ENCODE measurements at regions not wholly inside any gene's neighbourhood (a gene's known extent, or its start where the extent isn't known, plus 50 kb on each side); places are given as distances from the start of the nearest gene placed in this dataset.
"Not testable (repeated sequence)": the region's sequence is repeated elsewhere in the genome, so short reads cannot be mapped to it uniquely, and the experiment has no call there.

GRCh38 chr5:116862632-116863455, 288.2 kb upstream of the SEMA6A start:
- no peak for ATAC-seq (ENCODE audit: low read depth)
- POLR2A ChIA-PET: no interaction called here
- DNase-seq: no peak
- no peaks in the 10 kb centered on the region for H3K36me3 Mint-ChIP-seq
- peaks cover 2% of the 10 kb centered on the region for H3K9me3 Mint-ChIP-seq
- H3K4me3 Mint-ChIP-seq: no peak overlapping the region
- H3K27ac Mint-ChIP-seq: no peak overlapping the region
- H3K27me3 Mint-ChIP-seq: peaks cover 9% of the 10 kb centered on the region
- peaks cover 3% of the 10 kb centered on the region for H3K4me1 Mint-ChIP-seq

DNA sequence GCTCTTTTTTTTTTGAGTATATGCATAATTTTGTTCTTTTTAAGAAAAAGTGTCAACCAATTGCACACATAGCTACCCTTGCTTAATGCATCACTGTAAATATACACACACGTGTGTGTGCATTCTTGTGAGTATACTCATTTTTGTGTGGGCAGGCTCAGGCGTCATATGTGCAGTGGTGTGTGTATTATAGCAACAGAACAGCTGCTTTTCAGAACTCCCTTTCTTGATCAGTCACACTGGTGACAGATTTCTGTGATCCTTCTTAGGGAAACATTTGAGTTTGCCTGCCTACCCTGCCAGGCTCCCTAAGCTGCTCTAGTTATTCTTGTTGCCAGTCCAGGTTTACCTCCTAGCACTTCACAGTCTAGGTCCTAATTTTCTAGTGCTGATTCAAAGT, 287.0 kb upstream of the SEMA6A start:
- H3K36me3 Mint-ChIP-seq: no peaks in the 10 kb centered on the region
- DNase-seq: no peak
- H3K4me1 Mint-ChIP-seq: peaks cover 3% of the 10 kb centered on the region
- no peak overlapping the region for H3K27ac Mint-ChIP-seq
- POLR2A ChIA-PET: no interaction called here
- no peak overlapping the region for H3K4me3 Mint-ChIP-seq
- no peaks in the 10 kb centered on the region for H3K9me3 Mint-ChIP-seq
- ATAC-seq (ENCODE audit: low read depth): no peak
- peaks cover 6% of the 10 kb centered on the region for H3K27me3 Mint-ChIP-seq

DNA sequence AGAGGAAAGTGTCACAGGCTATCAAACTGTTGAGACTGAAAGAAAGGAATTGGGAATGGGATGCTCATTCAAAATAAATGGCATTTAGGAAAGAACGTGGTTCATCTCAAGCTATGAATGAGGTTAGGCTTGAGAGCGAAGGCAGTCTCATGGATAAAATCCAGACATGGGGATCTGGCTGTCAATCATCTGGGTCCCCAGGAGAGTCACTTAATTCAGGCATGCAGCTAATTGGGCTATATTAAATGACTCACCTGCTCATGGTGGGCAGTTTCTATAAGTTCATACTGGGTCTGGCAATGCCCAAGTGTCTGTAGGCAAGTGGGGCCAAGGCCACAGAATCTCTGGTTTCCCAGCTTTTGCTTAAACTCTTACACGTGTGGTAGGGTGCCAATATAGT, 286.5 kb upstream of the SEMA6A start:
- no peak overlapping the region for H3K27ac Mint-ChIP-seq
- no peaks in the 10 kb centered on the region for H3K9me3 Mint-ChIP-seq
- DNase-seq: no peak
- ATAC-seq (ENCODE audit: low read depth): no peak
- no peak overlapping the region for H3K4me3 Mint-ChIP-seq
- peaks cover 6% of the 10 kb centered on the region for H3K27me3 Mint-ChIP-seq
- POLR2A ChIA-PET: no interaction called here
- peaks cover 3% of the 10 kb centered on the region for H3K4me1 Mint-ChIP-seq
- no peaks in the 10 kb centered on the region for H3K36me3 Mint-ChIP-seq

GRCh38 chr5:116859666-116860320, 285.2 kb upstream of the SEMA6A start:
- Mint-ChIP-seq H3K9me3 (no peaks in the 10 kb centered on the region), H3K4me3 (no peak overlapping the region), H3K27ac (no peak overlapping the region), H3K27me3 (peaks cover 4% of the 10 kb centered on the region), H3K4me1 (peaks cover 3% of the 10 kb centered on the region), H3K36me3 (no peaks in the 10 kb centered on the region)
- DNase-seq (no peak), ATAC-seq (ENCODE audit: low read depth) (no peak)
- POLR2A ChIA-PET: no interaction called here

DNA sequence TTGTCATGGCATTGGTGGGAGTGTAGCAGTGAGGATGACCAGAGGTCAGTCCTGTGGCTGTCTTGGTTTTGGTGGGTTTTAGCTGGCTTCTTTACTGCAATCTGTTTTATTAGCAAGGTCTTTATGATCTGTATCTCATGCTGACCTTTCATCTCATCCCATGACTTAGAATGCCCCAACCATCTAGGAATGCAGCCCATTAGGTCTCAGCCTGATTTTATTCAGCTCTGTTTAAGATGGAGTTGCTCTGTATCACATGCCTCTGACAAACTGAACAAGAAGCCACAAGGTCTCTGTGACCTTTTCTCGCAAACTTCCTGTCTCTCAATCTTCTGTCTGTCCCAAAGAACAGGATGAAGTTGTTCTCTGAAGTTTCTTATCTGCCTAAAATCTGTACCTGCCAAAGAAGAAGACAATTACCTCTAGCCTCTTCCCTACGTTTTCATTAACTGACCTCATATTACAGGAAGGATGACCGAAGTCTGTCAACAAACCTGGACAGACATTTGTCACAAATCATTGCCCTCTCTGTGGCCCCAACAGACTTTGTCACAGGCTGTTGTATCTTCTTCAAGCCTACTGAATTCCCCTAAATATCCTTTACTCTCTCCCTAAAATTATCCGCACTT, 284.2 kb upstream of the SEMA6A start:
- no peak overlapping the region for H3K4me3 Mint-ChIP-seq
- DNase-seq (no peak), ATAC-seq (ENCODE audit: low read depth) (no peak)
- no peaks in the 10 kb centered on the region for H3K9me3 Mint-ChIP-seq
- peaks cover 4% of the 10 kb centered on the region for H3K27me3 Mint-ChIP-seq
- no peaks in the 10 kb centered on the region for H3K36me3 Mint-ChIP-seq
- H3K27ac Mint-ChIP-seq: no peak overlapping the region
- H3K4me1 Mint-ChIP-seq: peaks cover 3% of the 10 kb centered on the region
- POLR2A ChIA-PET: no interaction called here

- H3K27ac Mint-ChIP-seq; DNase-seq; H3K9me3 Mint-ChIP-seq; H3K36me3 Mint-ChIP-seq; H3K4me1 Mint-ChIP-seq; POLR2A ChIA-PET; H3K4me3 Mint-ChIP-seq; H3K27me3 Mint-ChIP-seq; ATAC-seq (ENCODE audit: low read depth): not testable (repeated sequence)
Measured at GRCh38 chr5:116858020-116858419, 283.4 kb upstream of the SEMA6A start.

DNA sequence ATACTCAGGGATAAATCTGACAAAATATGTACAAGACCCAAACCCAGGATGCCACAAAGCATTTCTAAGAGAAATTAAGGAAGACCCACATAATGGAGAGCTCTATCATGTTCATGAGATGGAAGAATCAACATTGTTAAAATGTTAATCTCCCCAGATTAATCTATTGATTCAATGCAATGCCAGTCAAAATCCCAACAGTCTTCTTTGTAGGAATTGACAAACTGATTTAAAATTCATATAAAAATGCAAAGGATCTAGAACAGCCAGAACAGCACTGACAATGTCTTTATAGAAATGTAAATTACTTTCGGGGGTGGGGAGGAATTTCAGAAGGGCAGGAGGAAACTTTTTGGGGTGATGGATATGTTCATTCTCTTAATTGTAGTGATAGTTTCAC, 281.6 kb upstream of the SEMA6A start:
- Mint-ChIP-seq H3K36me3 (no peaks in the 10 kb centered on the region), H3K4me1 (peaks cover 3% of the 10 kb centered on the region), H3K27ac (no peak overlapping the region), H3K27me3 (peaks cover 4% of the 10 kb centered on the region), H3K9me3 (no peaks in the 10 kb centered on the region), H3K4me3 (no peak overlapping the region)
- ATAC-seq (ENCODE audit: low read depth): no peak
- POLR2A ChIA-PET: no interaction called here
- no peak for DNase-seq

GRCh38 chr5:116853992-116854391, 279.4 kb upstream of the SEMA6A start:
- Mint-ChIP-seq H3K36me3 (no peaks in the 10 kb centered on the region), H3K27me3 (no peaks in the 10 kb centered on the region), H3K9me3 (no peaks in the 10 kb centered on the region), H3K27ac (no peak overlapping the region), H3K4me3 (no peak overlapping the region), H3K4me1 (peaks cover 3% of the 10 kb centered on the region)
- POLR2A ChIA-PET: no interaction called here
- ATAC-seq (ENCODE audit: low read depth) (no peak), DNase-seq (no peak)

GRCh38 chr5:116848954-116849581, 274.4 kb upstream of the SEMA6A start:
- no peaks in the 10 kb centered on the region for H3K27me3 Mint-ChIP-seq
- H3K36me3 Mint-ChIP-seq: no peaks in the 10 kb centered on the region
- H3K4me1 Mint-ChIP-seq: no peaks in the 10 kb centered on the region
- no peak for ATAC-seq (ENCODE audit: low read depth)
- DNase-seq: no peak
- H3K27ac Mint-ChIP-seq: no peak overlapping the region
- POLR2A ChIA-PET: no interaction called here
- no peak overlapping the region for H3K4me3 Mint-ChIP-seq
- H3K9me3 Mint-ChIP-seq: peaks cover 2% of the 10 kb centered on the region

DNA sequence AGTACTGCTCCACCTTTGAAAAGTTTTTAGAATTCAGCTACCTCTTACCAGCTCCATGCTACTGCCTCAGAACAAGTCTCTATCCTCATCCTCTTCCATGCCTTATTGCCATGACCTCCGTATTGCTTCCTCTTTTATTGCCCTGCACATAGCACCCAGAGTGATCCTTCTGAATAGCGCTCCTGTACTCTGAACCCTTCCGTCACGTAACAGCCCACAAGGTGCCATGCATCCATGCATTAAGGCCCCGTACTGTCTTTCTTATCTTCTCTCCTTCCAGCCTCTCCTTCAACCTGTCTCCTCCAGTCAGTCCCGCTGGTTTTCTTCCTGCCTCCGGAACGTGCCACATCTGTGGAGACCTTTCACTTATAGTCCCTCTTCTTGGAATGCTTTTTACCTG, 273.3 kb upstream of the SEMA6A start:
- Mint-ChIP-seq H3K27ac (no peak overlapping the region), H3K27me3 (no peaks in the 10 kb centered on the region), H3K36me3 (no peaks in the 10 kb centered on the region), H3K4me3 (no peak overlapping the region), H3K9me3 (peaks cover 2% of the 10 kb centered on the region), H3K4me1 (no peaks in the 10 kb centered on the region)
- no peak for ATAC-seq (ENCODE audit: low read depth)
- POLR2A ChIA-PET: no interaction called here
- no peak for DNase-seq

GRCh38 chr5:116844015-116844414, 269.4 kb upstream of the SEMA6A start:
- H3K4me3 Mint-ChIP-seq: no peak overlapping the region
- POLR2A ChIA-PET: no interaction called here
- H3K4me1 Mint-ChIP-seq: no peaks in the 10 kb centered on the region
- DNase-seq (no peak), ATAC-seq (ENCODE audit: low read depth) (no peak)
- no peak overlapping the region for H3K27ac Mint-ChIP-seq
- H3K36me3 Mint-ChIP-seq: no peaks in the 10 kb centered on the region
- H3K27me3 Mint-ChIP-seq: no peaks in the 10 kb centered on the region
- H3K9me3 Mint-ChIP-seq: peaks cover 4% of the 10 kb centered on the region

- Mint-ChIP-seq H3K4me1 (no peaks in the 10 kb centered on the region), H3K27me3 (no peaks in the 10 kb centered on the region), H3K27ac (no peak overlapping the region), H3K9me3 (peaks cover 4% of the 10 kb centered on the region), H3K36me3 (no peaks in the 10 kb centered on the region), H3K4me3 (no peak overlapping the region)
- DNase-seq (no peak), ATAC-seq (ENCODE audit: low read depth) (no peak)
- POLR2A ChIA-PET: no interaction called here
Measured at GRCh38 chr5:116842514-116842961, 267.9 kb upstream of the SEMA6A start.

GRCh38 chr5:116841734-116842133, 267.1 kb upstream of the SEMA6A start:
- Mint-ChIP-seq H3K36me3 (no peaks in the 10 kb centered on the region), H3K4me1 (no peaks in the 10 kb centered on the region), H3K4me3 (no peak overlapping the region), H3K27me3 (no peaks in the 10 kb centered on the region), H3K27ac (no peak overlapping the region), H3K9me3 (peaks cover 4% of the 10 kb centered on the region)
- DNase-seq: no peak
- POLR2A ChIA-PET: no interaction called here
- no peak for ATAC-seq (ENCODE audit: low read depth)
